ENCODE measurements at regions not wholly inside any gene's neighbourhood (a gene's known extent, or its start where the extent isn't known, plus 50 kb on each side); places are given as distances from the start of the nearest gene placed in this dataset.
A peak's percentile ranks its signal among the peaks of the same experiment; 100 is the strongest.

DNA sequence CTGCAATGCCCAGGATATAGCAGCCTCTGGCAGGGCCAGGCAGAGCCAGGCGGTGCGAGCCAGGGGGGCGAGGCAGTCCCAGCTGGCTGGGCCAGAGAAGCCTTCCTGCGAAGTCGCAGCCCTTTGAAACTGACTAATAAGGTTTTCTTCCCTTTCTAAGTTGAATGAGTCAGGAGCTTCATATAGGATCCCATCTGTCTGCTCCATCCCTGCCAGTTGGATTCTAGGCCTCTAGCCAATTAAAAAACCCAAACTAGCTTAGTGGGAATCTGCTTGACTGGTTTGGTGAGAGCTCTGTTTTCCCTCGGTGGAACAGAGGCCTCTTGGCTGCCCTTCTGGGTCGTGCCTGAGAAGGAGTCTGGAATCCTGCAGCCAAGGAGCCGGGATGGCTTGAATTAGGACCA is 70.1 kb upstream of the RAPGEF1 start:
- H3K4ac ChIP-seq (ENCODE audit: low read depth, low read length), result no peak overlapping the region
- no peak overlapping the region for H2BK20ac ChIP-seq (ENCODE audit: low read depth, low read length)
- no peak overlapping the region for H2BK15ac ChIP-seq (ENCODE audit: low read depth, low read length)
- in situ Hi-C loops (cut with MboI; ENCODE audit: low sequenced_read_pairs) (no loop called here), intact Hi-C loops (cut with micrococcal nuclease) (no loop called here), dilution Hi-C loops (cut with HindIII; ENCODE audit: low sequenced_read_pairs, unreplicated experiment) (no loop called here)
- H3K27ac ChIP-seq (ENCODE audit: insufficient read depth, low read length), result no peak overlapping the region
- H3K9ac ChIP-seq (ENCODE audit: low read depth, low read length), result no peak overlapping the region
- no peak overlapping the region for H3K4me3 ChIP-seq (ENCODE audit: insufficient read depth, low read depth, low read length)
- no peak overlapping the region for H2AK5ac ChIP-seq (ENCODE audit: low read depth, low read length)
- H3K27me3 ChIP-seq (ENCODE audit: control insufficient read depth, insufficient read depth, low read length), result peaks cover 69% of the 10 kb centered on the region
- H3K36me3 ChIP-seq (ENCODE audit: control insufficient read depth, insufficient read depth, low read length), result no peaks in the 10 kb centered on the region
- H3K18ac ChIP-seq (ENCODE audit: low read depth, low read length), result no peak overlapping the region
- no peak overlapping the region for H3K4me2 ChIP-seq (ENCODE audit: low read depth, low read length)
- H2BK5ac ChIP-seq (ENCODE audit: low read depth, low read length, poor library complexity, severe bottlenecking), result no peak overlapping the region
- POLR2A ChIA-PET (ENCODE audit: unreplicated experiment), result no interaction called here
- H2BK120ac ChIP-seq (ENCODE audit: low read depth, low read length), result no peak overlapping the region
- ATAC-seq (ENCODE audit: low read depth) (peak; percentile 72), DNase-seq (peak; percentile 72)
- CTCF ChIA-PET, result no interaction called here
- H4K20me1 ChIP-seq (ENCODE audit: insufficient read depth, low read length), result no peaks in the 10 kb centered on the region
- H3K14ac ChIP-seq (replicated peaks; ENCODE audit: low read depth, low read length), result no peak overlapping the region
- no peak overlapping the region for H4K5ac ChIP-seq (ENCODE audit: low read depth, low read length)
- H3K23ac ChIP-seq (ENCODE audit: low read depth, low read length), result no peak overlapping the region
- H3K56ac ChIP-seq (ENCODE audit: extremely low read depth, insufficient read depth, low read length), result no peak overlapping the region
- BruUV-seq (replicated peaks), result no TSS peak
- no peaks in the 10 kb centered on the region for H3K9me3 ChIP-seq (ENCODE audit: control insufficient read depth, insufficient read depth, low read length)
- TF ChIP-seq SMC3 (IDR thresholded peaks at IDR 0.05; ENCODE audit: low read depth, low read length) (no peak), RFX5 (IDR thresholded peaks at IDR 0.05; ENCODE audit: low read depth, low read length) (no peak), CEBPB (IDR thresholded peaks at IDR 0.05; ENCODE audit: low read depth, low read length) (no peak), MAZ (IDR thresholded peaks at IDR 0.05; ENCODE audit: borderline replicate concordance, low read depth, low read length) (no peak)
- TF ChIP-seq, protein P1, sequence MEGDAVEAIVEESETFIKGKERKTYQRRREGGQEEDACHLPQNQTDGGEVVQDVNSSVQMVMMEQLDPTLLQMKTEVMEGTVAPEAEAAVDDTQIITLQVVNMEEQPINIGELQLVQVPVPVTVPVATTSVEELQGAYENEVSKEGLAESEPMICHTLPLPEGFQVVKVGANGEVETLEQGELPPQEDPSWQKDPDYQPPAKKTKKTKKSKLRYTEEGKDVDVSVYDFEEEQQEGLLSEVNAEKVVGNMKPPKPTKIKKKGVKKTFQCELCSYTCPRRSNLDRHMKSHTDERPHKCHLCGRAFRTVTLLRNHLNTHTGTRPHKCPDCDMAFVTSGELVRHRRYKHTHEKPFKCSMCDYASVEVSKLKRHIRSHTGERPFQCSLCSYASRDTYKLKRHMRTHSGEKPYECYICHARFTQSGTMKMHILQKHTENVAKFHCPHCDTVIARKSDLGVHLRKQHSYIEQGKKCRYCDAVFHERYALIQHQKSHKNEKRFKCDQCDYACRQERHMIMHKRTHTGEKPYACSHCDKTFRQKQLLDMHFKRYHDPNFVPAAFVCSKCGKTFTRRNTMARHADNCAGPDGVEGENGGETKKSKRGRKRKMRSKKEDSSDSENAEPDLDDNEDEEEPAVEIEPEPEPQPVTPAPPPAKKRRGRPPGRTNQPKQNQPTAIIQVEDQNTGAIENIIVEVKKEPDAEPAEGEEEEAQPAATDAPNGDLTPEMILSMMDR (conservative IDR thresholded peaks at IDR 0.05; ENCODE audit: low read depth, low read length), result no peak
- TF ChIP-seq, protein P2, sequence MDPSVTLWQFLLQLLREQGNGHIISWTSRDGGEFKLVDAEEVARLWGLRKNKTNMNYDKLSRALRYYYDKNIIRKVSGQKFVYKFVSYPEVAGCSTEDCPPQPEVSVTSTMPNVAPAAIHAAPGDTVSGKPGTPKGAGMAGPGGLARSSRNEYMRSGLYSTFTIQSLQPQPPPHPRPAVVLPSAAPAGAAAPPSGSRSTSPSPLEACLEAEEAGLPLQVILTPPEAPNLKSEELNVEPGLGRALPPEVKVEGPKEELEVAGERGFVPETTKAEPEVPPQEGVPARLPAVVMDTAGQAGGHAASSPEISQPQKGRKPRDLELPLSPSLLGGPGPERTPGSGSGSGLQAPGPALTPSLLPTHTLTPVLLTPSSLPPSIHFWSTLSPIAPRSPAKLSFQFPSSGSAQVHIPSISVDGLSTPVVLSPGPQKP (IDR thresholded peaks at IDR 0.05; ENCODE audit: borderline replicate concordance, low read depth, low read length), result no peak
- H2AK9ac ChIP-seq (replicated peaks; ENCODE audit: low read depth, low read length, poor library complexity), result no peak overlapping the region
- no peaks in the 10 kb centered on the region for H3K79me1 ChIP-seq (ENCODE audit: low read depth in 1 of 2, low read length in 2 of 2)
- H2AFZ ChIP-seq (replicated peaks; ENCODE audit: low read length, poor library complexity), result no peak overlapping the region
- H4K91ac ChIP-seq (ENCODE audit: insufficient read depth, low read depth, low read length), result no peak overlapping the region
- H3K4me1 ChIP-seq (ENCODE audit: control insufficient read depth, insufficient read depth, low read length), result no peaks in the 10 kb centered on the region; the same call in 1 of the 2 replicates
- no peaks in the 10 kb centered on the region for H3K9me1 ChIP-seq (ENCODE audit: insufficient read depth, low read length)
- H4K8ac ChIP-seq (ENCODE audit: low read depth in 2 of 2, low read length in 2 of 2), result no peak overlapping the region
- WGBS, 2 experiments (ENCODE audit: extremely low coverage in 2 of 2, insufficient read length in 1 of 2), result 20% methylated on average over 1 of the region's 8 CpGs; no CpG with 5 or more reads in 1 of the 2 experiments
